GM19397 (cell line): ENCODE measurements at regions not wholly inside any gene's neighbourhood (a gene's known extent, or its start where the extent isn't known, plus 50 kb on each side); places are given as distances from the start of the nearest gene placed in this dataset.

Experiments used
- ATAC-seq: cut with Tn5 transposase; IDR thresholded peaks from one replicate; pipeline ENCODE4 v1.9.1; 2021; ENCODE audit warnings: mild to moderate bottlenecking, moderate library complexity; ENCODE audit not compliant: unreplicated experiment

DNA sequence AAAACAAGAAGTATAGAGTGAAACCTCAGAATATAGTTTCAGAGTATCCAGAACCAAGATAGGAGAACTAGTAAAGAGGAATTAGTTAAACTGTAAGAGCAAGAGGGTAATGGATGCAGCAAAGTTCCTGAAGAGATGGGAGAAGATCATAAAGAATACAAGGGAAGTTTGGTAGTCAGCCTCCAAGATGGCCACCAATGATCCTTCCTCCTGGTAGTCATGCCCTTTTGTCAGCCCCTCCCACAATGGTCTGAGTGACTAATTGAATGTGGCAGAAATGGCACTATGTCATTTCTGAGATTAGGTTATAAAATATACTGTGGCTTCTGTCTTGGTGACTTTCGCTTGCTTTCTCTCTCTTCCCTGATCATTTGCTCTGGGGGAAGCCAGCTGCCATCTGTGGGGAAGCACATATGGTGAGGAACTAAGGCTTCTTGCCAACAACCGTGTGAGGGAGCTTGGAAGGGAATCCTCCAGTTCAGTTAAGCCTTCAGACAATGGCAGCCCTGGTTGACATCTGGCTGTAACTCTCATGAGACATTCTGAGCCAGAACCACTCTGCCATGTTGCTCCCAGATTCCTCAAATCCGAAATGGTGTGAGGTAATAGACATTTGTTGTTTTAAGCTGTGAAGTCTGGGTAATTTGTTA, 55.3 kb upstream of the AMN1 start:
- no peak for ATAC-seq

DNA sequence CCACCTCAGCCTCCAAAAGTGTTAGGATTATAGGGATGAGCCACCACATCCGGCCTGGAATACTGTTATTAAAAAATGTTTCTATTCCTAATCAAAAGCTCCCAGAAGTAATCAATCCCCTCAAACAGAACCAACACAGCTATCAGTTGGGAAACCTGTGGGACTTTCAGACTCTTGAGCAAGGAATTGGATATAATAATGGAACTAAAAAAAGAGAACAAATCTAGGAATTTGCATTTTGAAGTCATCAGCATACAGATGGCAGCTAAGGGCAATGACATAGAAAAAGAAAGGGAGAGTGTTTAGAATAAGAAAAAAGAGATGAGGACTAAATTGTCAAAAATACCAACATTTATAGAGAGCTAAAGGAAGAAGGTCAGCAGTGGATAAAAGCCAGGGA, 54.7 kb upstream of the AMN1 start:
- ATAC-seq = no peak

DNA sequence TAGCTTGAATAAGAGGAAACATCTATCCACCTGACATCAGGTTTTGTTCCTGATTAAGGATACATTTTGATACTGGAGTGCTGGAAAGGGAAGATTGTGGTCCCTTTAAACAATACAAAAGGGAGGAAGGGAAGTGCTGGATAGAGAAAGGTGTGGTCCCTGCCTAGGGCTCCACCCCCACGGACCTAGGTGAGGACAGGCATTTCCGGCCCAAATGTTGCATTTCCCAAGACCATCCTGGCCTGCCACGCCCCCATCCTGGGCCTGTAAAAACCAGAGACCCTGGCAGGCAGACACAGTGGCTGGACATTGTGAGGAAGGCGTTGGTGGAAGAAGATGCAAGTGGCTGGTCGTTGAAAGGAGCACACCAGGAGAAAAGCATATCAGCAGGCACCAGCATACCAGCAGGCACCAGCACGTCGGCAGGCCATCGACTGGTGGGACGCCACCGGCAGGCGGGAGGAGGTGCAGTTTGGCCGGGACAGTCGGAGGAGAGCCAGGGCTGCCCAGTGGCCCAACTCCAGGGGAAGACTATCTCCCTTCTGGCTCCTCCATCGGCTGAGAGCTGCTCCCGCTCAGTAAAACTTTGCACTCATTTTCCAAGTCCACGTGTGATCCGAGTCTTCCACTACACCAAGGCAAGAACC, 53.2 kb upstream of the AMN1 start:
- ATAC-seq = no peak

DNA sequence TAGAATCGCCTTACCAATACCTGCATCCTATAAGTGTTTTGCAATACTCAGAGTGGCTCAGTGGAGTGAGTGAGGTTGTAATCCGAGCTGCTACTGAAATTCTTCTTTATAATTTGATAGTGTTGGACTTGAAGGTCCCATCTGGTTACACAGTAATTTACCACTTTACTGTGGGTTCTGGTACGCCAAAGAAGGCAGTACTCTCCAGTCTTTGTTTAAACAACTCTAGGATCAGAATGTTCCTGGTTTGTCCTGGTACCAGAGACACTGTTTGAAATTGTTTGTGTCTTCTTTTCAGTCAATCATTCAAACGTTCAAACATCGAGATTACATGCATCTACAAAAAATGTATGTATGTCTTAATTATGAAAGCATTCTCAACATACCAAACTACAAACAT, 51.3 kb upstream of the AMN1 start:
- ATAC-seq = no peak

DNA sequence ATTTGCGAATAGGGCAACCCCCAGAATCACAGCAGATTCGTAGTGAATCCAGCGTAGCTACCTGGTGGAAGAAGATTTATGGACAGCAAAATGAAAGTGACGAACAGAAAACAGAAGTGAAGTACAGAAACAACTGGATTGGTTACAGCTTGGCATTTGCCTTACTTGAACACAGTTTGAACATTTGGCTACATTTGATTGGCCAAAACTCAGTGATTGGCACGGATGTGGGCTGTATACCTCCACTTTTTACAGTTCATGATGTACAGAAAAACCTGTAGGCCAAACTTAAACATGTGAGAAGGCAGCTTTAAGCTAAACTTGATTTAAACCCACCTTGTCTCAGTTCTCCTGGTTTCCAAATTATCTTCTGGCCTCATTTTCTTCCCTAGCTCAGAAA, 49.9 kb upstream of the AMN1 start:
- no peak for ATAC-seq
